ENCODE measurements at regions not wholly inside any gene's neighbourhood (a gene's known extent, or its start where the extent isn't known, plus 50 kb on each side); places are given as distances from the start of the nearest gene placed in this dataset.

GRCh38 chr1:212529211-212529741 is 79.3 kb upstream of the ATF3 start:
- Histone ChIP-seq H3K4me2 (ENCODE audit: low read depth, low read length) (no peak overlapping the region), H3K27ac (ENCODE audit: low read length) (no peak overlapping the region), H3K4me3 (ENCODE audit: low read length) (no peak overlapping the region), H3K9me2 (replicated peaks; ENCODE audit: insufficient read depth, low read length) (no peaks in the 10 kb centered on the region), H3K9me3 (replicated peaks; ENCODE audit: insufficient read depth, low read length) (no peaks in the 10 kb centered on the region), H3K36me3 (replicated peaks; ENCODE audit: insufficient read depth, low read length) (no peaks in the 10 kb centered on the region), H3K4me1 (ENCODE audit: low read length) (no peaks in the 10 kb centered on the region), H4K20me1 (ENCODE audit: insufficient read depth, low read length) (no peaks in the 10 kb centered on the region), H3F3A (ENCODE audit: insufficient read depth, low read length) (no peaks in the 10 kb centered on the region), H3K27me3 (replicated peaks; ENCODE audit: insufficient read depth, low read length) (no peaks in the 10 kb centered on the region), H2AFZ (ENCODE audit: low read length) (no peak overlapping the region), H3K79me2 (ENCODE audit: low read length) (no peaks in the 10 kb centered on the region), H3K9ac (ENCODE audit: low read length) (no peak overlapping the region)
- TF ChIP-seq EZH2phosphoT487 (IDR thresholded peaks at IDR 0.05; ENCODE audit: low read length) (no peak), EZH2 (optimal IDR thresholded peaks at IDR 0.05; ENCODE audit: low read depth, low read length) (no peak), CTCF (IDR thresholded peaks at IDR 0.05; ENCODE audit: low read length) (no peak)
- no peak for DNase-seq

GRCh38 chr1:212531267-212531666 is 77.3 kb upstream of the ATF3 start:
- no peaks in the 10 kb centered on the region for H4K20me1 ChIP-seq (ENCODE audit: insufficient read depth, low read length)
- H3K79me2 ChIP-seq (ENCODE audit: low read length), result no peaks in the 10 kb centered on the region
- TF ChIP-seq EZH2 (optimal IDR thresholded peaks at IDR 0.05; ENCODE audit: low read depth, low read length) (no peak), EZH2phosphoT487 (IDR thresholded peaks at IDR 0.05; ENCODE audit: low read length) (no peak), CTCF (IDR thresholded peaks at IDR 0.05; ENCODE audit: low read length) (no peak)
- DNase-seq, result no peak
- no peaks in the 10 kb centered on the region for H3K4me1 ChIP-seq (ENCODE audit: low read length)
- no peaks in the 10 kb centered on the region for H3K36me3 ChIP-seq (replicated peaks; ENCODE audit: insufficient read depth, low read length)
- H3K4me2 ChIP-seq (ENCODE audit: low read depth, low read length), result no peak overlapping the region
- no peak overlapping the region for H3K4me3 ChIP-seq (ENCODE audit: low read length)
- H3F3A ChIP-seq (ENCODE audit: insufficient read depth, low read length), result no peaks in the 10 kb centered on the region
- H3K9me2 ChIP-seq (replicated peaks; ENCODE audit: insufficient read depth, low read length), result no peaks in the 10 kb centered on the region
- no peak overlapping the region for H3K27ac ChIP-seq (ENCODE audit: low read length)
- H2AFZ ChIP-seq (ENCODE audit: low read length), result no peak overlapping the region
- no peaks in the 10 kb centered on the region for H3K9me3 ChIP-seq (replicated peaks; ENCODE audit: insufficient read depth, low read length)
- no peak overlapping the region for H3K9ac ChIP-seq (ENCODE audit: low read length)
- no peaks in the 10 kb centered on the region for H3K27me3 ChIP-seq (replicated peaks; ENCODE audit: insufficient read depth, low read length)

GRCh38 chr1:212531796-212532195 is 76.8 kb upstream of the ATF3 start:
- Histone ChIP-seq H3K9me3 (replicated peaks; ENCODE audit: insufficient read depth, low read length) (no peaks in the 10 kb centered on the region), H3K4me3 (ENCODE audit: low read length) (no peak overlapping the region), H3K9me2 (replicated peaks; ENCODE audit: insufficient read depth, low read length) (no peaks in the 10 kb centered on the region), H4K20me1 (ENCODE audit: insufficient read depth, low read length) (no peaks in the 10 kb centered on the region), H3K27me3 (replicated peaks; ENCODE audit: insufficient read depth, low read length) (no peaks in the 10 kb centered on the region), H3K9ac (ENCODE audit: low read length) (no peak overlapping the region), H3K79me2 (ENCODE audit: low read length) (no peaks in the 10 kb centered on the region), H3F3A (ENCODE audit: insufficient read depth, low read length) (no peaks in the 10 kb centered on the region), H3K4me1 (ENCODE audit: low read length) (no peaks in the 10 kb centered on the region), H3K27ac (ENCODE audit: low read length) (no peak overlapping the region), H2AFZ (ENCODE audit: low read length) (no peak overlapping the region), H3K4me2 (ENCODE audit: low read depth, low read length) (no peak overlapping the region), H3K36me3 (replicated peaks; ENCODE audit: insufficient read depth, low read length) (no peaks in the 10 kb centered on the region)
- DNase-seq, result no peak
- TF ChIP-seq EZH2phosphoT487 (IDR thresholded peaks at IDR 0.05; ENCODE audit: low read length) (no peak), CTCF (IDR thresholded peaks at IDR 0.05; ENCODE audit: low read length) (no peak), EZH2 (optimal IDR thresholded peaks at IDR 0.05; ENCODE audit: low read depth, low read length) (no peak)
